PC-9 (cell line): ENCODE measurements at regions not wholly inside any gene's neighbourhood (a gene's known extent, or its start where the extent isn't known, plus 50 kb on each side); places are given as distances from the start of the nearest gene placed in this dataset.

Source experiments
- BruUV-seq: library from RNA; stranded (reverse); fragments of 400-500 nt; replicated peaks from 2 replicates; lab custom pipeline; 2021; lab: Mats Ljungman, UMichigan
- CTCF ChIA-PET: fragments of 300-600 bp; sonication (Branson Sonifier 250); formaldehyde crosslinking; loops from one replicate; lab custom pipeline; 2022; ENCODE audit warnings: antibody characterized with exemption; lab: Charles Lee
- POLR2A ChIA-PET: fragments of 300-600 bp; sonication (Branson Sonifier 250); formaldehyde crosslinking; loops from one replicate; lab custom pipeline; 2022; ENCODE audit warnings: antibody characterized with exemption; ENCODE audit not compliant: unreplicated experiment; lab: Charles Lee
- DNase-seq, 2 experiments: peaks; one replicate each; pipeline versions ENCODE4 v3.0.0 to v3.0.0-alpha.2; 2015 to 2022; ENCODE audit warnings: mixed read lengths in 1 of 2
- H2AFZ ChIP-seq: fragments of 200-600 bp; sonication (generic); 2 replicates; pipeline ENCODE4 v1.8.1; 2017; ENCODE audit warnings: antibody characterized with exemption
- H3F3A ChIP-seq: fragments of 200-600 bp; sonication (generic); 2 replicates; pipeline ENCODE4 v1.8.1; 2017; ENCODE audit warnings: antibody characterized with exemption, mild to moderate bottlenecking, low read depth; ENCODE audit not compliant: insufficient read depth
- H3K27ac ChIP-seq: fragments of 200-600 bp; sonication (generic); 2 replicates; pipeline ENCODE4 v1.6.1; 2016; ENCODE audit warnings: mixed run types
- H3K27me3 ChIP-seq: fragments of 200-600 bp; sonication (generic); 2 replicates; pipeline ENCODE4 v1.6.1; 2016; ENCODE audit warnings: low read depth, mixed run types; ENCODE audit not compliant: insufficient read depth
- H3K36me3 ChIP-seq: fragments of 200-600 bp; sonication (generic); 2 replicates; pipeline ENCODE4 v1.6.1; 2016; ENCODE audit warnings: low read depth, mixed run types
- H3K4me1 ChIP-seq: fragments of 200-600 bp; sonication (generic); replicated peaks from 2 replicates; pipeline ENCODE4 v1.6.1; 2016; ENCODE audit warnings: mixed run types; ENCODE audit not compliant: insufficient read depth
- H3K4me2 ChIP-seq: fragments of 200-600 bp; sonication (generic); 2 replicates; pipeline ENCODE4 v1.6.1; 2017; ENCODE audit warnings: mixed run types
- H3K4me3 ChIP-seq: fragments of 200-600 bp; sonication (generic); 2 replicates; pipeline ENCODE4 v1.6.1; 2016; ENCODE audit warnings: mixed run types
- H3K79me2 ChIP-seq: fragments of 200-600 bp; sonication (generic); 2 replicates; pipeline ENCODE4 v1.6.1; 2017; ENCODE audit warnings: low read depth, mixed run types
- H3K9me2 ChIP-seq: fragments of 200-600 bp; sonication (generic); 2 replicates; pipeline ENCODE4 v1.8.1; 2017; ENCODE audit warnings: mild to moderate bottlenecking; ENCODE audit not compliant: insufficient read depth
- H3K9me3 ChIP-seq: fragments of 200-600 bp; sonication (generic); 2 replicates; pipeline ENCODE4 v1.8.1; 2016; ENCODE audit warnings: low read depth; ENCODE audit not compliant: insufficient read depth
- H4K20me1 ChIP-seq: fragments of 200-600 bp; sonication (generic); 2 replicates; pipeline ENCODE4 v1.8.1; 2017; ENCODE audit not compliant: insufficient read depth
- EZH2 ChIP-seq: fragments of 200-600 bp; sonication (generic); IDR thresholded peaks from 2 replicates; pipeline ENCODE4 v1.8.0; 2017; ENCODE audit warnings: antibody characterized with exemption, low read depth
- intact Hi-C: fragments of 100-400 bp; cut with micrococcal nuclease; formaldehyde crosslinking; loops from one replicate; pipeline ENCODE4 v1.10.0; 2022; ENCODE audit not compliant: unreplicated experiment
- TF ChIP-seq, protein P1 (sequence below): fragments of 200-600 bp; sonication (generic); conservative IDR thresholded peaks from 2 replicates; pipeline ENCODE4 v1.6.1; 2017; ENCODE audit warnings: mixed run types, antibody characterized with exemption, mild to moderate bottlenecking, moderate library complexity

DNA sequence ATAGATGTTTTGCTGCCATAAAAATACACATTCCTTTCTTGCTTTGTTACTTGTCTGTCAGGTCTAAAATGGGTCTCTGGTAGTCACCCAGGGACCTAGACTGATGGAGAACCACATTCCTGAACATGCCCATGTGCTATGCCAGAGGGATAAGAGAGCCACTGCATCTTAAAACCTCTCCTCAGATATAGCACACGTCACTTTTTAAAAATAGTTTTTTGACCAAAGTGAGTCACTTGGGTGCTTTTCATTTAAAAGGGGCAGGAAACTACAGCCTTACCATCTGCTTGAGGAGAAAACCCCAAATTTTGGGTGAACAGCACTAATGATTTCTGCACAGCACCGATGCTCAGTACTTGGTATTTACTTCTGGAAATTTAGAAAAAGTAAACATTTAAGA, 197.8 kb downstream of the OGFRL1 start:
- no TSS peak for BruUV-seq
- no peak for DNase-seq
- H3F3A ChIP-seq = peaks cover 15% of the 10 kb centered on the region
- H3K36me3 ChIP-seq = no peaks in the 10 kb centered on the region
- H3K27me3 ChIP-seq = no peaks in the 10 kb centered on the region
- no peaks in the 10 kb centered on the region for H3K79me2 ChIP-seq
- ChIA-PET POLR2A (no interaction called here), CTCF (no interaction called here)
- no peaks in the 10 kb centered on the region for H3K9me3 ChIP-seq
- H3K9me2 ChIP-seq = no peaks in the 10 kb centered on the region
- H2AFZ ChIP-seq = no peak overlapping the region
- intact Hi-C loops = no loop called here
- no peak overlapping the region for H3K27ac ChIP-seq
- H4K20me1 ChIP-seq = no peaks in the 10 kb centered on the region
- H3K4me2 ChIP-seq = no peak overlapping the region
- no peak overlapping the region for H3K4me3 ChIP-seq
- H3K4me1 ChIP-seq = peaks cover 24% of the 10 kb centered on the region
- TF ChIP-seq EZH2 = no peak
- TF ChIP-seq, protein P1, sequence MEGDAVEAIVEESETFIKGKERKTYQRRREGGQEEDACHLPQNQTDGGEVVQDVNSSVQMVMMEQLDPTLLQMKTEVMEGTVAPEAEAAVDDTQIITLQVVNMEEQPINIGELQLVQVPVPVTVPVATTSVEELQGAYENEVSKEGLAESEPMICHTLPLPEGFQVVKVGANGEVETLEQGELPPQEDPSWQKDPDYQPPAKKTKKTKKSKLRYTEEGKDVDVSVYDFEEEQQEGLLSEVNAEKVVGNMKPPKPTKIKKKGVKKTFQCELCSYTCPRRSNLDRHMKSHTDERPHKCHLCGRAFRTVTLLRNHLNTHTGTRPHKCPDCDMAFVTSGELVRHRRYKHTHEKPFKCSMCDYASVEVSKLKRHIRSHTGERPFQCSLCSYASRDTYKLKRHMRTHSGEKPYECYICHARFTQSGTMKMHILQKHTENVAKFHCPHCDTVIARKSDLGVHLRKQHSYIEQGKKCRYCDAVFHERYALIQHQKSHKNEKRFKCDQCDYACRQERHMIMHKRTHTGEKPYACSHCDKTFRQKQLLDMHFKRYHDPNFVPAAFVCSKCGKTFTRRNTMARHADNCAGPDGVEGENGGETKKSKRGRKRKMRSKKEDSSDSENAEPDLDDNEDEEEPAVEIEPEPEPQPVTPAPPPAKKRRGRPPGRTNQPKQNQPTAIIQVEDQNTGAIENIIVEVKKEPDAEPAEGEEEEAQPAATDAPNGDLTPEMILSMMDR = no peak

DNA sequence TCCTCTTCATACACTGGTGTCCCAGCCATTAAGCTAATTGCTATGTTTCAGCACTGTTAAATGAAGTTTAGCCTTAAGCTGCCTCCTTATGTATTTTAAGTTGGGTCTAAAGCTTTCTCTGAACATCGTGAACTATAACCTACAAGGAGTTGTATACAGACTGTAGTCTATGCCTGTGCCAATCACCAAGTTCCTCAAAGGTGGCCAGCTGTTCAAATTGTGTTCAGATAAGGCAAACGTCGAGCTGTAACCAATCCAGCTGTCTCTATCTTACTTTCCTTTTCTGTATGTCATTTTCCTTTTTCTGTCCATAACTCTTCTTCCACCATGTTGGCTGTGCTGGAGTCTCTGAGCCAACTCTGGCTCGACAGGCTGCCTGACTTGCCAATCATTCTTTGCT, 199.6 kb downstream of the OGFRL1 start:
- TF ChIP-seq, protein P1 = no peak
- TF ChIP-seq EZH2 = no peak
- H3K4me3 ChIP-seq = no peak overlapping the region
- no peaks in the 10 kb centered on the region for H3K36me3 ChIP-seq
- no peaks in the 10 kb centered on the region for H3K9me2 ChIP-seq
- BruUV-seq = no TSS peak
- no peaks in the 10 kb centered on the region for H4K20me1 ChIP-seq
- no peaks in the 10 kb centered on the region for H3K9me3 ChIP-seq
- H3K27ac ChIP-seq = no peak overlapping the region
- ChIA-PET POLR2A (interaction anchor here (0.6 kb wide), 1 partner anchor 216 kb away, joined by 8 read pairs; no protein-coding TSS in a partner anchor), CTCF (no interaction called here)
- H3K4me2 ChIP-seq = no peak overlapping the region
- peaks cover 15% of the 10 kb centered on the region for H3F3A ChIP-seq
- peaks cover 25% of the 10 kb centered on the region for H3K4me1 ChIP-seq
- H2AFZ ChIP-seq = peak overlapping the region; percentile 15; the same call in 1 of the 2 replicates
- intact Hi-C loops = no loop called here
- no peaks in the 10 kb centered on the region for H3K79me2 ChIP-seq
- H3K27me3 ChIP-seq = no peaks in the 10 kb centered on the region
- DNase-seq = no peak

DNA sequence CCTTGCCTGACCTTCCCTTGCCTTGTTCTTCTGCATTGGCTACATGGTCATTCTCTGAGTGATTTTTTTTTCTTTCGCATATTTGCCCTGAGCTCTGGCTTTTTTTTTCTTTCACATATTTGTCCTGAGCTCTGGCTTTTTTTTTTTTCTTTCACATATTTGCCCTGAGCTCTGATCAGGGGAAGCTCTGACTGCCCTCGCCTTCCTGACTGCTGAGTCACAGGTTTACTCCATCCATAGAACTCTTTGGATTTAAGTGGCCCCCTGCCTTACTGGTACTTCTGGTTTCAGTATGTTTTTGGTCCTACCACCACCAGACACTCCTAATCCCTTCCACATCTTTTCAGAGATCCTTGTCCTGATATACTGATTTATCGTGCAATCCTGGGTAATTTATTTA, 201.1 kb downstream of the OGFRL1 start:
- H3K4me3 ChIP-seq = no peak overlapping the region
- no TSS peak for BruUV-seq
- peak; percentile 83 to 98 for DNase-seq
- no peaks in the 10 kb centered on the region for H4K20me1 ChIP-seq
- peak overlapping the region; percentile 28; the same call in 1 of the 2 replicates for H2AFZ ChIP-seq
- no peak for TF ChIP-seq EZH2
- TF ChIP-seq, protein P1 = no peak
- H3K4me2 ChIP-seq = peak overlapping the region; percentile 65
- CTCF ChIA-PET = interaction anchor here (0.6 to 0.9 kb wide), 3 partner anchors 11 to 1269 kb away, joined by 3 to 4 read pairs (median 3); no protein-coding TSS in a partner anchor
- H3K36me3 ChIP-seq = no peaks in the 10 kb centered on the region
- H3K9me3 ChIP-seq = no peaks in the 10 kb centered on the region
- intact Hi-C loops = loop anchor here (1.0 kb wide), 3 partner anchors 10 to 85 kb away; no protein-coding TSS in a partner anchor
- no peaks in the 10 kb centered on the region for H3K27me3 ChIP-seq
- POLR2A ChIA-PET = interaction anchor here (0.6 to 1.0 kb wide), 7 partner anchors 11 to 204 kb away, joined by 3 to 17 read pairs (median 4); no protein-coding TSS in a partner anchor
- peak overlapping the region; percentile 81 for H3K27ac ChIP-seq
- peaks cover 25% of the 10 kb centered on the region for H3K4me1 ChIP-seq
- no peaks in the 10 kb centered on the region for H3K9me2 ChIP-seq
- peaks cover 15% of the 10 kb centered on the region for H3F3A ChIP-seq
- no peaks in the 10 kb centered on the region for H3K79me2 ChIP-seq
